ENCODE measurements at regions not wholly inside any gene's neighbourhood (a gene's known extent, or its start where the extent isn't known, plus 50 kb on each side); places are given as distances from the start of the nearest gene placed in this dataset.
"Not testable (repeated sequence)": the region's sequence is repeated elsewhere in the genome, so short reads cannot be mapped to it uniquely, and the experiment has no call there.

DNA sequence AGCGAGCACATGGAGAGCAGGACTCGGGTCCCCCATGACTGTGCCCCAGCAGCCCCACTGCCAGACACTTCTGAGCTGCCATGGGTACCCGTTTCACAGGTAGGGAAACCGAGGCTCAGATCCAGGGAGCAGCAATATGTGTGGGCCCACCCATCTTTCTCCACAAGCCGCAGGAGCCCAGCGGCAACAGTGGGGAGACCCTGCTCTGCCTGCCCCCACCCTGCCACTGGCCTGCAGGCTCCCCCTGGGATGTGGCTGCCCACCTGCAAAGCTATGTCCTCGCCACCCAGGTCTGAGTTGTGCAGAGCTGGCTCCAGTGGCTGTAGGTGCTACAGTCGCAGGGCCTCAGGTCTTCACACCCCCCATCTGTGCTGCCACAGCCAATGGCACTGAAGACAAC, 50.6 kb upstream of the C1QTNF9B start:
- DNase-seq: no peak

DNA sequence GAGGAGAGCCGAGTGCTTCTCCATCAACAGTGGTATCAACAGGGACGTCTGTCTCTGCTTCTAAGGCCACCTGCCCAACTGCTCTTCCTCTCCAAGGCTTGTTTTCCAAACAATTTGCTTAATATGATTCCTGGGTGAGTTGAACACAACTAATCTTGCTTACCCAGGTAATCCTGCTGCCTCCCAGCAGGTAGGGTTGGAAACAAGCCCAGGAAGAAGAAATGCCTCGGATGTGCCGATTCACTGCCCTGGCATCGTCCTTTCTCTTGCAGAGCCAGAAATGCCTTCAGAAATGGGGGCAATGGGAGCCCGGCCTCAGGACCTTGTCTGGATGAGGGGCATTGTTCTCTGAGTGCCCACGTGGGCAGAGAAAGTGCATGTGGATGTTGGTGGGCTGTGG, 51.9 kb upstream of the C1QTNF9B start:
- DNase-seq: no peak

- no peak for DNase-seq
Measured at GRCh38 chr13:23949736-23950135, 52.4 kb upstream of the C1QTNF9B start.

- DNase-seq: no peak
Measured at GRCh38 chr13:23950736-23951510, 53.6 kb upstream of the C1QTNF9B start.

- no peak for DNase-seq
Measured at GRCh38 chr13:23952796-23953195, 55.5 kb upstream of the C1QTNF9B start.

- no peak for DNase-seq
Measured at GRCh38 chr13:23953860-23954512, 56.7 kb upstream of the C1QTNF9B start.

GRCh38 chr13:23955064-23955463, 57.8 kb upstream of the C1QTNF9B start:
- DNase-seq: no peak

- DNase-seq: no peak
Measured at GRCh38 chr13:23956106-23956505, 58.8 kb upstream of the C1QTNF9B start.

DNA sequence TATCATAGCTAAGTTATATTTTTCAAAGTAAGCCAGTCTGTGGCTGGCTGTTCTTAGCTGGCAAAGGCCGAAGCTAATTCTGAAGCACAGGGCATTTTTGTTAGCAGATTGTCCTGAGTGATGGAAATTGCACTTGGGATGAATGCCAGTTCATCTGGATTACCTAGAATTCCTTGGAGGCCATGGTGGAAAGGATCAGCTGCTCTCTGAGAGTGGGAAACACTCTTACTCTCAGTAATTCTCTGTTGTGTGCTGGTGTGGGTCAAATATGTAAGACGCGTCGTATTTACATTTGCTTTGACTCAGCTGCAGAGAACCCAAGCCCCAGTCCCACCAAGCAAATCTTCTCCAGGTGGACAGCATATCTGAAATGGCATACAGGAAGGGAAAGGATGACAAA, 60.7 kb upstream of the C1QTNF9B start:
- no peak for DNase-seq

- DNase-seq: no peak
Measured at GRCh38 chr13:23959231-23959862, 62.0 kb upstream of the C1QTNF9B start.

DNA sequence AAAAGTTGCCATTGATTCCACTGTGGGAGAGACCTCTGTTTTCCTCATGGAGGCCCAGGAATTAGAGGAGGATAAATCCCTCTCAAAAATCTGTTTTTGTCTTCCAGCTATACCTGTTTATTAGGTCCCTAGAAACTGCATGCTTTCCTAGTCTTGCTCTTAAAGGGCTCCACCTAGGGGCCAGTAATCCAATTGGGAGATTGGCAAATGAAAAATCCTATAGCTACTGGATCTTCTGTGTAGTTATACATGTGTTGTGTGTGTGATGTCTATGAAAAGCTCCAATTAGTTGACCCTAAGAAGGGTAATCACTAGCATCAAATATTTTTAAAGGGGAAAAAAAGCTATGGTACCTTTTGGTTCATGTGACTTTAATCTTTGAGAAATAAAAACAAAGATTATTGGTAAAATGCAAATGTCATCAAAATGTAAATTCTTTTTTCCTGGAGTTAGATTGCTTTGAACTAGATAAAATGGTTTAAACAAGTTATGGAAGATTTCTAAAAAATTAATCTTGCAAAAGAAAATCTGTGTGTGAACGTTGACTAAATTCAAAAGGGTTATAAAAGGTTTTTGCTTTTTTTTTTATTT, 63.4 kb upstream of the C1QTNF9B start:
- DNase-seq: no peak

DNA sequence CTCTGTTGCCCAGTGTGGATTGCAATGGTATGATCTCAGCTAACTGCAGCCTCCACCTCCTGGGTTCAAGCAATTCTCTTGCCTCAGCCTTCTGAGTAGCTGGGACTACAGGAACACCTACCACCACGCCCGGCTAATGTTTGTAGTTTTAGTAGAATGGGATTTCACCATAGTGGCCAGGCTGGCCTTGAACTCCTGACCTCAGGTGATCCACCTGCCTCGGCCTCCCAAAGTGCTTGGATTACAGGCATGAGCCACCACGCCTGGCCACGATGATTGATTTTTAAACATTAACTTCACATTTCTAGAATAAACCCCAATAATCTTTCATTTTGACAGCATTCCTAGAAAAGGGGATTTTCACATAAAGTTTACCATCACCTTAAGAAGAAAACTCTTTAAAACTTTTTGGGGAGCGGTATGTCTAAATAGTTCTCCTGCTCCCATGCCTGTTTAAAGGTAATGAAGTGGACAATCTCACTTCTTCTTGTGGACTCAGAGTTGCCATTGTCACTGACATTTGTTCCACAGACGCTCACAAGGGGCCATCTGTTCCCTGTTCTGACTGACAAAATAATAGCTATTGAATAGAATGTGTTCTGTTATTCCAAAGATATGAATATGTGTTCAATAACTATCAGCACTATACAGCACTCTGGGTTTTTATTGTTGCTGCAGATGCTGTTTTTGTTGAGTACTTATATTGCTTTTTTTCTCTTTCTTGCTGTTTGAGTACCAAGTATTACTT, 66.1 kb upstream of the C1QTNF9B start:
- no peak for DNase-seq

GRCh38 chr13:23963947-23964346, 66.6 kb upstream of the C1QTNF9B start:
- DNase-seq: no peak

- no peak for DNase-seq
Measured at GRCh38 chr13:23965346-23965745, 68.0 kb upstream of the C1QTNF9B start.

DNA sequence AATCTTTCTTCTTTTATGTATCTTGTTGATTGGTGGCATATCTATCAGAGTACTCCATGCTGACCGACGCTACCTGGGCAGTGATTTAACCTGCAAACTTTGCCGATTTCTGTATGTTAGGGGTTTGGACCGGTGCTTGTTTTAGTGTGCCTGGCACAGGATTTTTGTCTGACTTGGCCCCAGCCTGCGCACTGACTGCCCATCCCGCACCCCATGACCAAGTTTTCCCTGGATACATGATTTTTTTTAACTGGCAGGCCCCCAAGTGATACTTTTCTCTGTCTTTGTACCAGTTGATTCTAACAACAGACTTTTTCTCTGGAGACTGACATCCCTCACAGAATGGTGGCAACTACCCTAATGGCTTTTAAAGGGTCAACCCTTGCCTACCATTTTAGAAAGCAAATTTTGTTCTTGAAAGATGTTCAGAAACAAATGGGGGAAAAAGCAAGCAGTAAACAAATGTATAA, 69.0 kb upstream of the C1QTNF9B start:
- DNase-seq: no peak

GRCh38 chr13:23966691-23967615, 69.7 kb upstream of the C1QTNF9B start:
- no peak for DNase-seq

- DNase-seq: not testable (repeated sequence)
Measured at GRCh38 chr13:23967792-23968191, 70.5 kb upstream of the C1QTNF9B start.

DNA sequence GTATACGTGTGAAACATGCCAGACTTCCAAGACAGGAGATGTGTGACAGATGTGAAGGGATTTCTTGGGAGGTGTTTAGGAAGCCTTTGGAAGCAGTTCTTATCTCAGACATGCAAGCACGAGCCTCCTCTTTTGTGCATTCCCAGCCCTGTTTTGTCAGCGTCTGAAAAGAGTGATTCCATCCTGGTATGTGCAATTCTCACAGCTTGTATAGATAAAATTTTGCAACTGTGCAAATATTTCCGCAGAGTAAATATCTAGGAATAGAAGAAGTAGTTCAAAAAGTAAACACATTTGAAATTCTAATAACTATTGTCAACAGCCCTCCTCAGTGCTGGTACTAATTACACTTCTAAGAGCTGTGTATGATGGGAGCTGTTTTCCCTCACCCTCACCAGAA, 72.3 kb upstream of the C1QTNF9B start:
- DNase-seq: no peak

DNA sequence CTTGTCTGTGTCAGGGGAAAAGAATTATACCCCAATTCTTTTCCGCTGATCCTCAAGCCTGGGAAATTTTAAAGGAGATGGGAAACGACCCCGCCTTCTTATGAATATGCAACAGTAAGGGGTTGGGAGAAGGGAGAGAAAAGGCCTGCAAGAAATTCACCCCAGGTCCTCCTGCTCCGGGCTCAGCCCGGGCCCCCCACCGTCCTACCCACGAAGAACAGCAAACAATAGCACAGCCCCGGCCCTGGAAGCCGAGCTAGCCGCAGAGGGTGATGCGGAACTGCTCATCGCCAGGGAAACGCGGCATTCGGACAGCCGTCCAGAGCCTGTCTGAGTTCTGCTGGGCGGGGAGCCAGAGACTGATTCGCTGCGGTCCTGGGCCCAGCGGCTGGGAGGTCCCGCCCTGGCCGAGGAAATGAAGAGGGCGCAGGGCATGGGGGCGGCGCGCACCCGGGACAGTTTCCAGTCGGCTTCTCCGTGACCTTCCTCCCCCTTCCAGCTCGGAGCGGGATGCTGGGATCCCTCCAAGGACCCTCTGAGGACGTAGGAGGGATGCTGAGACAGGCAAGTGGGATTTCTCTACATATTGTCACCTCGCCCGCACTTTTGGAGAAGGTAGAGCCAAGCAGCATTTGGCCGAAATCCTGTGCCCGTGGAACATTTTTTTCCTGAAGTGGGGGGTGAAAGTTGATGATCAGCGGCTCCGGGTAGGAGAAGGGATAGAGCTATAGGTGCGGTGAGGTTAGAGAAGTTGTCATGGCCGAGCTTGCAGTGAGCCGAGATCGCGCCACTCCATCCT, 82.3 kb upstream of the C1QTNF9B start:
- no peak for DNase-seq

DNA sequence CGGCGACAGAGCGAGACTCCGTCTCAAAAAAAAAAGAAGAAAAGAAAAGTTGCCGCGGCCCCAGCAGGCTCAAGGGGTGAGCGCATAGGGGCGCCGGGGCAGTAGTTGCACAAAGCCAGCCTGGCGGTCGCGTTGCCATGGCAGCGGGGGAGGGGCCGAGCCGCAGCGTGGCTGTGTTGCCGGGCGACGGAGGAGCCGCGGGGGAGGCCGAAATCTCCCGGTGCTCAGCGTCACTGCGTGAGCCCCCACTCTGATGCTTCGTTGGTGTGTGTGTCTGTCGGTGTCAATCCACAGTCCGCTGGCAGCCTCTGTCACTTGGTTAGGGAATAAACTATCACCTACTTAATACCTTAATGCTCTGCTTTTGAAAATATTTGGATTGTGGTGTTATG, 82.9 kb upstream of the C1QTNF9B start:
- DNase-seq: no peak

DNA sequence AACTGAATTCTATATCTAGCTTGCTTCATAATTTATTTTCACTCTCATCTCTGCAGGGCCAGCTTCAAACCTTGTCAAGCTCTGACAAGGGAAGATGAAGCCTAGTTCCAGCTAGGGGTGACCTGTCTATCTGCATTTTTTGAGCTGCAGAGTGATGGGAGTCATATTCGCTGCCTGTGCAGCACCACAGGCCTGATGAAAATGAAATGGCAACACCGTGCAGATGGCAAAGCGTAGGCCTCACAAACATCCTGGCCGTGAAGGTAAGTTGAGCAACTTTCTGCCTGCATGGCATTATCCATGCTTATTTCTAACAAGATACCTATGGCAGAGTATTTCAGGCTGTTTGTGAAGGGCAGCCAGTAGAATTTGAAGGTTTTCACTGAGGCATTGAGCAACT, 86.4 kb upstream of the C1QTNF9B start:
- no peak for DNase-seq

Data from NCI-H2107 (cell line).